Panc1 (cell line): ENCODE measurements at regions not wholly inside any gene's neighbourhood (a gene's known extent, or its start where the extent isn't known, plus 50 kb on each side); places are given as distances from the start of the nearest gene placed in this dataset.

Experiments used
- ATAC-seq: fragments of 200-7000 bp; cut with Tn5 transposase; 2 replicates; pipeline ENCODE4 v1.9.1; 2020; ENCODE audit warnings: mild to moderate bottlenecking, moderate library complexity
- BruUV-seq: library from RNA; stranded (reverse); fragments of 400-500 nt; replicated peaks from 2 replicates; lab custom pipeline; 2021; lab: Mats Ljungman, UMichigan
- CTCF ChIA-PET: fragments of 300-600 bp; sonication (Branson Sonifier 250); formaldehyde crosslinking; loops from one replicate; lab custom pipeline; 2022; ENCODE audit warnings: antibody characterized with exemption; lab: Charles Lee
- POLR2A ChIA-PET: fragments of 300-600 bp; sonication (Branson Sonifier 250); formaldehyde crosslinking; loops from one replicate; lab custom pipeline; 2022; ENCODE audit warnings: antibody characterized with exemption; lab: Charles Lee
- DNase-seq: peaks from one replicate; pipeline ENCODE4 v3.0.0-alpha.2; 2010; ENCODE audit warnings: low read depth, low spot score
- H3K27ac ChIP-seq: 2 replicates; pipeline ENCODE4 v1.5.1; 2011; ENCODE audit warnings: mild to moderate bottlenecking, low read length, inconsistent platforms
- H3K27me3 ChIP-seq: fragments of 200-500 bp; sonication (Bioruptor generic); 2 replicates; pipeline ENCODE4 v1.6.0; 2014; ENCODE audit warnings: low read length, inconsistent platforms; ENCODE audit not compliant: control insufficient read depth, insufficient read depth
- H3K36me3 ChIP-seq: fragments of 200-500 bp; sonication (Bioruptor generic); 2 replicates; pipeline ENCODE4 v1.5.1; 2014; ENCODE audit warnings: inconsistent platforms, mild to moderate bottlenecking, low read length, moderate library complexity; ENCODE audit not compliant: control insufficient read depth, insufficient read depth
- H3K4me1 ChIP-seq: 2 replicates; pipeline ENCODE4 v1.5.1; 2011; ENCODE audit warnings: inconsistent platforms, mild to moderate bottlenecking, low read length, moderate library complexity; ENCODE audit not compliant: control insufficient read depth, insufficient read depth
- H3K4me3 ChIP-seq, 2 experiments: 2 replicates each; pipeline ENCODE4 v1.5.1; 2011 to 2012; ENCODE audit warnings: low read depth in 2 of 2, low read length in 2 of 2, mild to moderate bottlenecking in 2 of 2, inconsistent platforms in 1 of 2, moderate library complexity in 1 of 2
- H3K9me3 ChIP-seq: fragments of 200-500 bp; sonication (Bioruptor generic); 2 replicates; pipeline ENCODE4 v1.5.1; 2014; ENCODE audit warnings: low read depth, mild to moderate bottlenecking, inconsistent platforms, low read length, moderate library complexity; ENCODE audit not compliant: control insufficient read depth, insufficient read depth
- CTCF ChIP-seq: fragments of 450-650 bp; IDR thresholded peaks from 2 replicates; pipeline ENCODE4 v1.5.1; 2017; ENCODE audit warnings: mild to moderate bottlenecking
- POLR2AphosphoS5 ChIP-seq: IDR thresholded peaks from 2 replicates; pipeline ENCODE4 v1.6.1; 2012; ENCODE audit warnings: mild to moderate bottlenecking, low read depth, low read length, moderate library complexity
- REST ChIP-seq, 2 experiments: IDR thresholded peaks; 2 replicates each; pipeline ENCODE4 v1.6.1; 2011 to 2012; ENCODE audit warnings: low read depth in 2 of 2, control low read depth in 1 of 2, low read length in 1 of 2, mild to moderate bottlenecking in 1 of 2, moderate library complexity in 1 of 2; ENCODE audit not compliant: insufficient read depth in 1 of 2
- SIN3A ChIP-seq: IDR thresholded peaks from 2 replicates; pipeline ENCODE4 v1.6.1; 2012; ENCODE audit warnings: low read depth, mild to moderate bottlenecking, low read length, moderate library complexity, borderline replicate concordance; ENCODE audit not compliant: insufficient read depth
- TCF7L2 ChIP-seq: IDR thresholded peaks from 2 replicates; pipeline ENCODE4 v1.6.1; 2011; ENCODE audit warnings: mild to moderate bottlenecking, low read depth, low read length, inconsistent platforms
- in situ Hi-C: cut with HindIII; loops from 2 replicates; pipeline ENCODE4 v1.10.0; 2016; ENCODE audit warnings: low sequenced_read_pairs, low pct_unique_long_range_greater_than_20kb
- intact Hi-C: fragments of 100-400 bp; cut with micrococcal nuclease; formaldehyde crosslinking; loops from one replicate; pipeline ENCODE4 v1.10.0; 2022; ENCODE audit not compliant: unreplicated experiment

GRCh38 chr5:175264406-175264805 lies 179.6 kb downstream of the DRD1 start:
- ChIA-PET POLR2A (no interaction called here), CTCF (no interaction called here)
- H3K36me3 ChIP-seq = no peaks in the 10 kb centered on the region
- no peak overlapping the region for H3K4me3 ChIP-seq
- in situ Hi-C loops = no loop called here
- BruUV-seq = no TSS peak
- H3K27ac ChIP-seq = no peak overlapping the region
- ATAC-seq (no peak), DNase-seq (no peak)
- H3K4me1 ChIP-seq = no peaks in the 10 kb centered on the region
- no peaks in the 10 kb centered on the region for H3K9me3 ChIP-seq
- TF ChIP-seq POLR2AphosphoS5 = no peak
- no peak for TF ChIP-seq CTCF
- TF ChIP-seq REST (IDR thresholded peaks at IDR 0.05; ENCODE audit: insufficient read depth in 1 of 2, low read depth in 2 of 2, low read length in 1 of 2) = no peak
- TF ChIP-seq SIN3A = no peak
- TF ChIP-seq TCF7L2 = no peak
- intact Hi-C loops = no loop called here
- no peaks in the 10 kb centered on the region for H3K27me3 ChIP-seq

GRCh38 chr5:175263776-175264175 lies 180.2 kb downstream of the DRD1 start:
- CTCF ChIA-PET = no interaction called here
- no peak for TF ChIP-seq POLR2AphosphoS5
- no peak for TF ChIP-seq TCF7L2
- TF ChIP-seq REST (IDR thresholded peaks at IDR 0.05; ENCODE audit: insufficient read depth in 1 of 2, low read depth in 2 of 2, low read length in 1 of 2) = no peak
- no peak for TF ChIP-seq SIN3A
- TF ChIP-seq CTCF = no peak
- no peaks in the 10 kb centered on the region for H3K36me3 ChIP-seq
- intact Hi-C loops (no loop called here), in situ Hi-C loops (no loop called here)
- H3K9me3 ChIP-seq = no peaks in the 10 kb centered on the region
- H3K4me3 ChIP-seq = no peak overlapping the region
- DNase-seq (no peak), ATAC-seq (no peak)
- H3K4me1 ChIP-seq = no peaks in the 10 kb centered on the region
- H3K27me3 ChIP-seq = no peaks in the 10 kb centered on the region
- POLR2A ChIA-PET = no interaction called here
- BruUV-seq = no TSS peak
- no peak overlapping the region for H3K27ac ChIP-seq
